Gastrocnemius medialis (tissue), 4 donors: ENCODE measurements at regions not wholly inside any gene's neighbourhood (a gene's known extent, or its start where the extent isn't known, plus 50 kb on each side); places are given as distances from the start of the nearest gene placed in this dataset.

ENCODE experiments used
- CTCF ChIP-seq, 5 experiments: fragments of 450-650 bp in 3 of 5; fragments of 200-600 bp in 2 of 5; sonication (generic) in 2 of 5; IDR thresholded peaks in 4 of 5; conservative IDR thresholded peaks in 1 of 5; 1 replicate in 4 of 5; 2 replicates in 1 of 5; pipeline ENCODE4 v1.5.1; 2016 to 2019; ENCODE audit warnings: antibody characterized with exemption in 5 of 5, mild to moderate bottlenecking in 3 of 5, moderate library complexity in 3 of 5
- POLR2A ChIP-seq, 2 donors: fragments of 450-650 bp; IDR thresholded peaks; one replicate each; pipeline ENCODE4 v1.6.1; 2017; ENCODE audit warnings: antibody characterized with exemption in 2 of 2, mild to moderate bottlenecking in 2 of 2, moderate library complexity in 2 of 2

DNA sequence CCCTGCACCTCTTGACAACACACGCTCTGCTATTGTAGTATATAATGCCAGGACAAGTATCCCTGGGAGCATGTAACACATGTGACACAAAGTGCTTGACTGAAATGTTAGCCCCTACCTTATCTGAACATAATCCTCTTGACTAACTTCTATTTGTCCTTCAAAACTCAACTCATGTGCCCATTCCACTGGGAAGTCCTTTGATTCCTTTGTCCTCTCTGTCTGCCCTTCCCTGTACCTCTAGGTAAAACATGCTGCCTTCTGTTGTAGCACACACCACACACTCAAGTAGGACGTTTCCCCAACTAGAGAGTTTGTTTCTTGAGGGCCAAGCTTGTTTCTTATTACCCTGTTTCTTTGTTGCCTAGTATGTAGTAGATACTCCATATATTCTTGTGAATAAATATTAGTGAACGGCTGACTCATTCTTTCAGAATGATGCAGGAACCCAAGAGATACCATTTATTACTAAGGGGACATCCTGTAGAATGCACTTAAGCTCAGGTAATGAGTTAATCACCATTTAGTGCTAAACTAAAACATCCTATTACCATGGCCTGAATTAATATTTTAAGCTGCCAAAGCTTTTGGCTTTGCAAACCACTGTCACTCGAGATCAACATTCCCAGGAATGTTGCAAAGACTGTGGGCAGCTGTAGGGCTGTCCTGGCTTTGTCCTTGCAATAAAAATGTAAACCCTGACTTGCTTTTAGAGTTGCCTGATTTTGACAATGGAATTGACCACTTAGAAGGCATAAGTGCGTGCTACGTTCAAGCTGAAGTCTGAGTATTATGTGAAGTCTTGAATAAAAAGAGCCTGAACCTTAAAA, 313.4 kb downstream of the COG6 start:
- no peak for TF ChIP-seq CTCF (IDR thresholded peaks at IDR 0.05 in 4 of 5, conservative IDR thresholded peaks at IDR 0.05 in 1 of 5)
- no peak for TF ChIP-seq POLR2A (IDR thresholded peaks at IDR 0.05)
